ENCODE measurements at regions not wholly inside any gene's neighbourhood (a gene's known extent, or its start where the extent isn't known, plus 50 kb on each side); places are given as distances from the start of the nearest gene placed in this dataset.

- TF ChIP-seq BHLHE40 (IDR thresholded peaks at IDR 0.05; ENCODE audit: borderline replicate concordance): no peak
- no peak for TF ChIP-seq LEF1 (IDR thresholded peaks at IDR 0.05; ENCODE audit: borderline replicate concordance)
- TF ChIP-seq FOXM1 (IDR thresholded peaks at IDR 0.05; ENCODE audit: borderline replicate concordance): no peak
- no peak for TF ChIP-seq FOXK2 (IDR thresholded peaks at IDR 0.05)
- TF ChIP-seq ARNT (IDR thresholded peaks at IDR 0.05): no peak
- TF ChIP-seq NFRKB (IDR thresholded peaks at IDR 0.05): no peak
- no peak for TF ChIP-seq SP1 (IDR thresholded peaks at IDR 0.05)
- TF ChIP-seq ELF4 (IDR thresholded peaks at IDR 0.05): no peak
- TF ChIP-seq FOXA1 (IDR thresholded peaks at IDR 0.05): no peak
- no peak for TF ChIP-seq TARDBP (IDR thresholded peaks at IDR 0.05)
- TF ChIP-seq SUZ12 (IDR thresholded peaks at IDR 0.05): no peak
Observed at GRCh38 chr1:34358636-34359035, 181.9 kb downstream of the C1orf94 start.
